BLaER1 treated with 17β-estradiol and CSF1 and Interleukin-3, amounts not matched to agents 10 nM and 100 nM (cell line): ENCODE measurements at regions not wholly inside any gene's neighbourhood (a gene's known extent, or its start where the extent isn't known, plus 50 kb on each side); places are given as distances from the start of the nearest gene placed in this dataset.
A peak's percentile ranks its signal among the peaks of the same experiment; 100 is the strongest.

ENCODE experiments used
- H3K27ac ChIP-seq, 11 experiments: shearing (Covaris generic); formaldehyde crosslinking; 2 replicates each; pipeline ENCODE4 v1.8.1; 2022
- H3K27me3 ChIP-seq, 11 experiments: shearing (Covaris generic); formaldehyde crosslinking; 2 replicates each; pipeline ENCODE4 v1.8.1; 2022
- H3K36me3 ChIP-seq, 11 experiments: shearing (Covaris generic); formaldehyde crosslinking; 2 replicates each; pipeline ENCODE4 v1.8.1; 2022
- H3K4me1 ChIP-seq, 10 experiments: shearing (Covaris generic); formaldehyde crosslinking; 2 replicates each; pipeline ENCODE4 v1.8.1; 2022
- H3K4me2 ChIP-seq, 11 experiments: shearing (Covaris generic); formaldehyde crosslinking; 2 replicates each; pipeline ENCODE4 v1.8.1; 2022
- H3K4me3 ChIP-seq, 10 experiments: shearing (Covaris generic); formaldehyde crosslinking; 2 replicates each; pipeline ENCODE4 v1.8.1; 2022
- H3K9ac ChIP-seq, 11 experiments: shearing (Covaris generic); formaldehyde crosslinking; 2 replicates each; pipeline ENCODE4 v1.8.1; 2022
- H3K9me3 ChIP-seq, 11 experiments: shearing (Covaris generic); formaldehyde crosslinking; replicated peaks in 1 of 11; 2 replicates each; pipeline ENCODE4 v1.8.1; 2022
- H4K20me1 ChIP-seq, 11 experiments: shearing (Covaris generic); formaldehyde crosslinking; 2 replicates each; pipeline ENCODE4 v1.8.1; 2022
- Cebpa-rat ChIP-seq, 11 experiments: shearing (Covaris generic); IDR thresholded peaks; 2 replicates each; pipeline ENCODE4 v1.8.1; 2022

GRCh38 chr4:103918214-103918613, 198.4 kb upstream of the TACR3 start:
- Histone ChIP-seq H3K27me3 (no peaks in the 10 kb centered on the region), H4K20me1 (no peaks in the 10 kb centered on the region), H3K4me1 (no peaks in the 10 kb centered on the region), H3K36me3 (no peaks in the 10 kb centered on the region), H3K4me3 (no peak overlapping the region), H3K4me2 (no peak overlapping the region), H3K27ac (no peak overlapping the region), H3K9me3 (no peaks in the 10 kb centered on the region), H3K9ac (no peak overlapping the region)
- no peak for TF ChIP-seq Cebpa-rat (IDR thresholded peaks at IDR 0.05)

DNA sequence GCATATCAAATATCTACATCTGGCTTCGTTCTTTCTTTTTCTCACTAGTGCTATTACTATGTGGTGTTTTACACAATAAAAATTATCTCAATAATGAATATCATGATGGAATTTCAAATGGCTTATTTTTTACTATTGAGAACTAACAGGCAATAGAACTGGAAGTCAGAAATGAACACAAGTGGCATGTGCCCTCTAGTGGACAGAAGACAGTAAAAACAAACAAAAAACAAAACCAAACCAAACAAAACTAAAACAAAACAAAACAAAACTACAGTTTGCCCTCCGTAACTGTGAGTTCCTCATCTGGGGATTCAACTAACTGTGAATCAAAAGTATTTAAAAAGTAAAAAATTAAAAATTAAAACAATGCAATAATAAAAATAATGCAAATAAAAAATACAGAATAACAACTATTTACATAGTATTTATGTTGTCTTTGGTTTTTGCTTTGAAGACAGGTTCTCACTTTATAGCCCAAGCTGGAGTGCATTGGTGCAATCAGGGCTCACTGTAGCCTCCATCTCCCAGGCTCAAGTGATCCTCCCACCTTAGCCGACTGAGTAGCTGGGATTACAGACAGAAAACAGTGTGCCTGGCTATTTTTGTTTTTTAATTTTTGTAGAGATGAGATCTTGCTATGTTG, 195.6 kb upstream of the TACR3 start:
- Histone ChIP-seq H3K36me3 (no peaks in the 10 kb centered on the region), H4K20me1 (no peaks in the 10 kb centered on the region), H3K4me3 (no peak overlapping the region), H3K4me1 (no peaks in the 10 kb centered on the region), H3K27me3 (no peaks in the 10 kb centered on the region), H3K27ac (no peak overlapping the region), H3K9ac (peak overlapping the region in 2 of 11 experiments; percentile 6 to 41; a peak in 2 of 22 replicates), H3K9me3 (no peaks in the 10 kb centered on the region), H3K4me2 (peak overlapping the region in 1 of 11 experiments; percentile 14; a peak in 2 of 22 replicates)
- no peak for TF ChIP-seq Cebpa-rat (IDR thresholded peaks at IDR 0.05)

GRCh38 chr4:103907414-103907813, 187.6 kb upstream of the TACR3 start:
- no peak overlapping the region for H3K27ac ChIP-seq
- H3K4me1 ChIP-seq: no peaks in the 10 kb centered on the region
- no peaks in the 10 kb centered on the region for H4K20me1 ChIP-seq
- H3K36me3 ChIP-seq: no peaks in the 10 kb centered on the region
- H3K4me2 ChIP-seq: no peak overlapping the region
- no peak for TF ChIP-seq Cebpa-rat (IDR thresholded peaks at IDR 0.05)
- no peak overlapping the region for H3K4me3 ChIP-seq
- H3K27me3 ChIP-seq: no peaks in the 10 kb centered on the region
- H3K9me3 ChIP-seq: no peaks in the 10 kb centered on the region
- H3K9ac ChIP-seq: no peak overlapping the region

DNA sequence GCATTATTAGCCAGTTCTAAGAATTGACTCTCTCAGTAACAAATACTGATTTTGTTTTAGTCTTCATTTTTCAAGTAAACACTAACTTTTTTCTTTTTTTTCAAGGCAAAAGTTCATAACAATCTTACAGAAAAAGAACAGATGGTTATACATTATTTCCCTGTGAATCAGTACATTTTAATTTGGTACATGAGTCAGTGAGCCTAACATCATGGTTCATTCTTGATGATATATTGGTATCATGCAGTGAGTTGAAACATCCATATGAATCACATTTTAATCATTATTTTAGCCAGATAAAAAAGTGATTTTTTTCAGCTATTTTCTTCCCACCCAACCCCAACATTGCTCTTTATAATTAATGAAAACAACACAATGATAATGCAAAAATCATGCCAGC, 184.3 kb upstream of the TACR3 start:
- no peak overlapping the region for H3K27ac ChIP-seq
- H3K36me3 ChIP-seq: no peaks in the 10 kb centered on the region
- H3K9ac ChIP-seq: no peak overlapping the region
- H3K27me3 ChIP-seq: no peaks in the 10 kb centered on the region
- no peak for TF ChIP-seq Cebpa-rat (IDR thresholded peaks at IDR 0.05)
- H3K4me2 ChIP-seq: no peak overlapping the region
- H3K4me3 ChIP-seq: no peak overlapping the region
- no peaks in the 10 kb centered on the region for H4K20me1 ChIP-seq
- peaks cover 0 to 7% (median 0%) of the 10 kb centered on the region in 11 experiments; a peak in 3 of 22 replicates for H3K9me3 ChIP-seq
- no peaks in the 10 kb centered on the region for H3K4me1 ChIP-seq

- TF ChIP-seq Cebpa-rat (IDR thresholded peaks at IDR 0.05): no peak
- H3K4me1 ChIP-seq: no peaks in the 10 kb centered on the region
- no peak overlapping the region for H3K4me2 ChIP-seq
- no peaks in the 10 kb centered on the region for H3K27me3 ChIP-seq
- no peaks in the 10 kb centered on the region for H4K20me1 ChIP-seq
- H3K9me3 ChIP-seq: peaks cover 0 to 7% (median 0%) of the 10 kb centered on the region in 11 experiments; a peak in 3 of 22 replicates
- no peak overlapping the region for H3K4me3 ChIP-seq
- H3K36me3 ChIP-seq: no peaks in the 10 kb centered on the region
- H3K9ac ChIP-seq: no peak overlapping the region
- no peak overlapping the region for H3K27ac ChIP-seq
Observed at GRCh38 chr4:103902730-103903129, 182.9 kb upstream of the TACR3 start.

DNA sequence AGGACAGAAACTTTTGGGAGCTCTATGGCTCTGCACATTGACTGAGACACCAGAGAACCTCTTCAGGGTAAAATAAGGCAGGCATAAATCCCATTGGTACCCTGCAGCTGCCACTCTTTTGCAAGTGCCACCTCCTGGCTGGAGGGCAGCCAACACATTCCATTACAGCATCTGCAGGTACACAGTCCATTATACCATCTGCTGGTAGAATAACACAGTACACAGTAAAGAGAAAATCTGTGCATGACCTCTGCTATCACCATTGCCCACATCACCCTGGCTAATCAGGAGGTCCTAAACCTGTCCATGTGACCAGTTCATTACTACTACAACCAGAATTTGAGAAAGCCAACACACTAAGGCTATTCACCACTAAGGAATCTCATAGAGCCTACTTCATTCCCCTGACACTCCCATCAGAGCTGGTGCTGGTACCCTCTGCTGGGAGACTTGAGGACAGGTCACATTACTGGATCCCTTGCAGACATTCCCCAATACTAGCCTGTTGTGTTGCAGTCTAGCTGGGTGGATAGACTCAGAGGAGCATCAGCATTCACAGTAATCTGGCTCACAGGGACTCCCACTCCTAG, 176.2 kb upstream of the TACR3 start:
- Histone ChIP-seq H3K27me3 (no peaks in the 10 kb centered on the region), H3K4me1 (no peaks in the 10 kb centered on the region), H3K27ac (no peak overlapping the region), H4K20me1 (no peaks in the 10 kb centered on the region), H3K36me3 (no peaks in the 10 kb centered on the region), H3K4me2 (no peak overlapping the region), H3K4me3 (no peak overlapping the region), H3K9ac (no peak overlapping the region), H3K9me3 (0 out of 22 replicates have a peak, but pooled peaks cover 0 to 3% (median 0%) of the 10 kb centered on the region in 11 experiments)
- no peak for TF ChIP-seq Cebpa-rat (IDR thresholded peaks at IDR 0.05)

GRCh38 chr4:103892586-103892985, 172.8 kb upstream of the TACR3 start:
- no peak overlapping the region for H3K4me2 ChIP-seq
- no peak overlapping the region for H3K9ac ChIP-seq
- H3K27me3 ChIP-seq: no peaks in the 10 kb centered on the region
- H3K27ac ChIP-seq: no peak overlapping the region
- no peaks in the 10 kb centered on the region for H3K36me3 ChIP-seq
- no peaks in the 10 kb centered on the region for H4K20me1 ChIP-seq
- H3K4me3 ChIP-seq: no peak overlapping the region
- no peak for TF ChIP-seq Cebpa-rat (IDR thresholded peaks at IDR 0.05)
- no peaks in the 10 kb centered on the region for H3K4me1 ChIP-seq
- 0 out of 22 replicates have a peak, but pooled peaks cover 0 to 3% (median 0%) of the 10 kb centered on the region in 11 experiments for H3K9me3 ChIP-seq

- no peaks in the 10 kb centered on the region for H3K4me1 ChIP-seq
- no peaks in the 10 kb centered on the region for H4K20me1 ChIP-seq
- H3K27ac ChIP-seq: no peak overlapping the region
- no peak overlapping the region for H3K9ac ChIP-seq
- no peak for TF ChIP-seq Cebpa-rat (IDR thresholded peaks at IDR 0.05)
- no peak overlapping the region for H3K4me2 ChIP-seq
- H3K4me3 ChIP-seq: no peak overlapping the region
- no peaks in the 10 kb centered on the region for H3K36me3 ChIP-seq
- H3K9me3 ChIP-seq: no peaks in the 10 kb centered on the region
- no peaks in the 10 kb centered on the region for H3K27me3 ChIP-seq
Observed at GRCh38 chr4:103887191-103887590, 167.4 kb upstream of the TACR3 start.

GRCh38 chr4:103885152-103885551, 165.4 kb upstream of the TACR3 start:
- no peak overlapping the region for H3K27ac ChIP-seq
- no peaks in the 10 kb centered on the region for H3K36me3 ChIP-seq
- H4K20me1 ChIP-seq: no peaks in the 10 kb centered on the region
- no peak overlapping the region for H3K9ac ChIP-seq
- no peaks in the 10 kb centered on the region for H3K9me3 ChIP-seq
- H3K4me3 ChIP-seq: no peak overlapping the region
- TF ChIP-seq Cebpa-rat (IDR thresholded peaks at IDR 0.05): no peak
- no peak overlapping the region for H3K4me2 ChIP-seq
- H3K27me3 ChIP-seq: no peaks in the 10 kb centered on the region
- H3K4me1 ChIP-seq: no peaks in the 10 kb centered on the region

GRCh38 chr4:103867311-103867710, 147.5 kb upstream of the TACR3 start:
- Histone ChIP-seq H4K20me1 (no peaks in the 10 kb centered on the region), H3K9ac (no peak overlapping the region), H3K4me2 (no peak overlapping the region), H3K27ac (no peak overlapping the region), H3K4me1 (no peaks in the 10 kb centered on the region), H3K36me3 (no peaks in the 10 kb centered on the region), H3K9me3 (no peaks in the 10 kb centered on the region), H3K27me3 (no peaks in the 10 kb centered on the region), H3K4me3 (no peak overlapping the region)
- no peak for TF ChIP-seq Cebpa-rat (IDR thresholded peaks at IDR 0.05)
